Heart right ventricle (tissue), 16 donors: ENCODE measurements at regions not wholly inside any gene's neighbourhood (a gene's known extent, or its start where the extent isn't known, plus 50 kb on each side); places are given as distances from the start of the nearest gene placed in this dataset.

Experiments
- ATAC-seq, 8 donors: fragments of 200-7000 bp; cut with Tn5 transposase; one replicate each; pipeline ENCODE4 v1.9.1; 2020; ENCODE audit warnings: mild to moderate bottlenecking in 8 of 8, moderate library complexity in 8 of 8, moderate number of reproducible peaks in 1 of 8
- DNase-seq, 2 donors: peaks; one replicate each; pipeline ENCODE4 v3.0.0-alpha.2; 2020
- H3K27ac ChIP-seq, 10 donors: fragments of 200-600 bp; sonication (generic) in 2 of 10; one replicate each; pipeline versions ENCODE4 v1.5.0 to v1.8.0; 2020 to 2022; ENCODE audit warnings: mild to moderate bottlenecking in 3 of 10
- H3K27me3 ChIP-seq, 7 donors: fragments of 200-600 bp; one replicate each; pipeline ENCODE4 v1.8.0; 2021 to 2022; ENCODE audit warnings: mild to moderate bottlenecking in 2 of 7
- H3K36me3 ChIP-seq, 9 donors: fragments of 200-600 bp; sonication (generic) in 1 of 9; one replicate each; pipeline versions ENCODE4 v1.5.0 to v1.8.0; 2020 to 2022; ENCODE audit warnings: mild to moderate bottlenecking in 2 of 9
- H3K4me1 ChIP-seq, 9 donors: fragments of 200-600 bp; sonication (generic) in 1 of 9; one replicate each; pipeline versions ENCODE4 v1.5.0 to v1.8.0; 2020 to 2022; ENCODE audit warnings: mild to moderate bottlenecking in 4 of 9
- H3K4me3 ChIP-seq, 10 donors: fragments of 200-600 bp; sonication (generic) in 2 of 10; one replicate each; pipeline versions ENCODE4 v1.5.0 to v1.8.0; 2020 to 2022; ENCODE audit warnings: mild to moderate bottlenecking in 7 of 10, moderate library complexity in 2 of 10
- H3K9me3 ChIP-seq, 11 donors: fragments of 200-600 bp in 10 of 11; sonication (generic) in 2 of 11; one replicate each; pipeline versions ENCODE4 v1.5.0 to v1.8.0; 2013 to 2022; ENCODE audit warnings: mild to moderate bottlenecking in 2 of 11, control low read depth in 1 of 11, moderate library complexity in 1 of 11
- WGBS, 2 donors: extraction: QIAGEN DNeasy Blood & Tissue Kit; methylation state at CpG; one replicate each; pipeline ENCODE4 v1.1.7; 2013; ENCODE audit warnings: inconsistent platforms in 1 of 2; 5-methylcytosine and 5-hydroxymethylcytosine counted together
- intact Hi-C, 10 donors: fragments of 100-400 bp; cut with DNase I; formaldehyde crosslinking; loops; one replicate each; pipeline versions ENCODE4 v1.11.1 to v1.14.2; 2022
- TF ChIP-seq, protein P1 (sequence below), 9 donors: fragments of 200-600 bp; sonication (generic) in 2 of 9; IDR thresholded peaks; one replicate each; pipeline versions ENCODE4 v1.5.0 to v1.8.0; 2021 to 2022; ENCODE audit warnings: antibody characterized with exemption in 9 of 9, mild to moderate bottlenecking in 5 of 9, moderate library complexity in 1 of 9
- donor health status: Arrhythmogenic right ventricular cardiomyopathy.
- donor health status: ischemic (EF 13 %, LVEDD 7.1; RV severe dilation, severe dysfunction).
- donor health status: healthy with polysubstance abuse.
- donor health status: DM: no; HTN: yes; CAD: no.
- donor health status: DM: no; HTN: no; CAD: no.
- donor health status: ischemic (EF 25% LVEDD 6.9; RV normal size, moderate dysfunction).
- donor health status: ischemic (EF 25% LVEDD 5.7; RV mildly dilated, moderate dysfunction).
- donor health status: healthy.
- donor health status: DM: yes; HTN: yes; CAD: no.
- donor health status: Ischemic cardiomyopathy.
- donor health status: ischemic (EF 35%, LVEDD 5.7; RV mildly dilated, moderate dysfunction).
- donor health status: nonischemic (EF 11% LVEDD 7.7; RV severe dilation, severe dysfunction).
- donor health status: DM: yes; HTN: yes; CAD: no.
- donor health status: PGD.
- donor health status: ischemic (EF 29% LVEDD 5.4; RV normal size, mild dysfunction).
- donor health status: nonischemic (EF 23%, LVEDD 6.1; RV moderate dilation, normal function).

DNA sequence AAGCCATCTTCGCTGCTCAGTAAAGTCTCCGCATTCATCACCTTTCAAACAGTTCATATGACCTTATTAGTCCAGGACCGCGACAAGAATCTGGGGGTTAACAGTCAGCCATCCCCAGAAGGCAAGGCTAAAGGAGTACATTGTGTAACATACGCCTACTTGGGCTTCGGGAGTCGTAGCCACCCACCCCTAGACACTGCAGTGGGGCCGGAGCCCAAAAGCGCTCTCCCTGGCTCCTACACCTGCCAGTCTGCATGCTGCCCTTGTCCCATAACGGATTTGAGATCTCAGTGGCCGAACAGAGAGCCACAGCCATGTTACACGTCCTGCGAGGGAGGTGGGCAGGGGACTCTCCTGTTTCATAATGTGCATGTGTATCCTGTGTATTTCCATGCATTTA lies 1405.5 kb downstream of the GRIK2 start:
- no peak overlapping the region for H3K27ac ChIP-seq
- no peaks in the 10 kb centered on the region for H3K4me1 ChIP-seq
- DNase-seq (no peak), ATAC-seq (no peak)
- H3K9me3 ChIP-seq, result peaks cover 0 to 12% (median 0%) of the 10 kb centered on the region in 11 donors
- WGBS, 2 donors, result 68% methylated on average over 13 of the region's 13 CpGs
- H3K27me3 ChIP-seq, result peaks cover 0 to 4% (median 0%) of the 10 kb centered on the region in 7 donors
- intact Hi-C loops, result no loop called here
- H3K4me3 ChIP-seq, result no peak overlapping the region
- TF ChIP-seq, protein P1, sequence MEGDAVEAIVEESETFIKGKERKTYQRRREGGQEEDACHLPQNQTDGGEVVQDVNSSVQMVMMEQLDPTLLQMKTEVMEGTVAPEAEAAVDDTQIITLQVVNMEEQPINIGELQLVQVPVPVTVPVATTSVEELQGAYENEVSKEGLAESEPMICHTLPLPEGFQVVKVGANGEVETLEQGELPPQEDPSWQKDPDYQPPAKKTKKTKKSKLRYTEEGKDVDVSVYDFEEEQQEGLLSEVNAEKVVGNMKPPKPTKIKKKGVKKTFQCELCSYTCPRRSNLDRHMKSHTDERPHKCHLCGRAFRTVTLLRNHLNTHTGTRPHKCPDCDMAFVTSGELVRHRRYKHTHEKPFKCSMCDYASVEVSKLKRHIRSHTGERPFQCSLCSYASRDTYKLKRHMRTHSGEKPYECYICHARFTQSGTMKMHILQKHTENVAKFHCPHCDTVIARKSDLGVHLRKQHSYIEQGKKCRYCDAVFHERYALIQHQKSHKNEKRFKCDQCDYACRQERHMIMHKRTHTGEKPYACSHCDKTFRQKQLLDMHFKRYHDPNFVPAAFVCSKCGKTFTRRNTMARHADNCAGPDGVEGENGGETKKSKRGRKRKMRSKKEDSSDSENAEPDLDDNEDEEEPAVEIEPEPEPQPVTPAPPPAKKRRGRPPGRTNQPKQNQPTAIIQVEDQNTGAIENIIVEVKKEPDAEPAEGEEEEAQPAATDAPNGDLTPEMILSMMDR (IDR thresholded peaks at IDR 0.05), result no peak
- no peaks in the 10 kb centered on the region for H3K36me3 ChIP-seq

DNA sequence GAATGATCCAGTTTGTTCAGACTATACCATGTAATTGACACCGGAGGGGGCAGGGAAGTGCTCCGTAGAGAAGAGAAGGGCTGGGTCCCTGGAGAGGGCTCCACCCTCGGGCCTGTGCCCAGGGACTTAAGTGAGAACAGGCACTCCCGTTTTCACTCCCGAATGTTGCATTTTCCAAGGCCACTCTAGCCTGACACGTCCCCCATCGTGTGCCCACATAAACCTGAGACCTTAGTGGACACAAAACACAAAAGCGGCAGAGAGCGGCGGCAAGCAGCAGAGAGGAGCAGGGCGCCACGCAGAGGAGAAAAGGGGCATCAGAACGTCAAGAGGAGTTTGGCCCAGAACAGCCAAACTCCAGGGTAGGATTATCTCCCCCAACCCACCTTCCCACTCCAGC lies 1405.1 kb downstream of the GRIK2 start:
- ATAC-seq (no peak), DNase-seq (no peak)
- H3K4me1 ChIP-seq, result no peaks in the 10 kb centered on the region
- TF ChIP-seq, protein P1 (IDR thresholded peaks at IDR 0.05), result no peak
- no peaks in the 10 kb centered on the region for H3K36me3 ChIP-seq
- peaks cover 0 to 4% (median 0%) of the 10 kb centered on the region in 7 donors for H3K27me3 ChIP-seq
- 5 to 6% methylated on average over 13 of the region's 13 CpGs for WGBS, 2 donors
- H3K9me3 ChIP-seq, result peaks cover 0 to 8% (median 0%) of the 10 kb centered on the region in 11 donors
- no peak overlapping the region for H3K27ac ChIP-seq
- intact Hi-C loops, result no loop called here
- no peak overlapping the region for H3K4me3 ChIP-seq

DNA sequence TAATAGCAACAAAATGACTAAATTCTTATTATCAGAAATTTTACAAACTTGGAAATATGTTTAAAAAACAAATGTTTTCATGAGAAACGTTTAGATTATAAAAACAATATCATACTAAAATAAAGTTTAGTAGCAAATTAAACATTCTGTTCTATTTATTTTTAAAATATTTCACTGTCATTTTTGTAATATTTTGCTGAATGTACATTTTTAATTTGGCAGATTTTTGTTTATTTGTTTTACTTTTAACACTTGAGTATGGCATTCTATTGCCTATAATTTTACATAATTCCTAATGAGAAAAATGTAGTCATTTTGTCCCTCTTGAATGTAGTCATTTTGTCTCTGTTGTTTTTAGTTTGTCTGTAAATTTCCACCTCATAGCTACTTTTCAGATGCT lies 1400.2 kb downstream of the GRIK2 start:
- no peaks in the 10 kb centered on the region for H3K36me3 ChIP-seq
- no peak for ATAC-seq
- no peak for DNase-seq
- 40 to 48% methylated on average over 1 of the region's 1 CpG for WGBS, 2 donors
- no peaks in the 10 kb centered on the region for H3K9me3 ChIP-seq
- no peak overlapping the region for H3K4me3 ChIP-seq
- TF ChIP-seq, protein P1 (IDR thresholded peaks at IDR 0.05), result no peak
- intact Hi-C loops, result no loop called here
- no peaks in the 10 kb centered on the region for H3K27me3 ChIP-seq
- H3K4me1 ChIP-seq, result no peaks in the 10 kb centered on the region
- no peak overlapping the region for H3K27ac ChIP-seq

DNA sequence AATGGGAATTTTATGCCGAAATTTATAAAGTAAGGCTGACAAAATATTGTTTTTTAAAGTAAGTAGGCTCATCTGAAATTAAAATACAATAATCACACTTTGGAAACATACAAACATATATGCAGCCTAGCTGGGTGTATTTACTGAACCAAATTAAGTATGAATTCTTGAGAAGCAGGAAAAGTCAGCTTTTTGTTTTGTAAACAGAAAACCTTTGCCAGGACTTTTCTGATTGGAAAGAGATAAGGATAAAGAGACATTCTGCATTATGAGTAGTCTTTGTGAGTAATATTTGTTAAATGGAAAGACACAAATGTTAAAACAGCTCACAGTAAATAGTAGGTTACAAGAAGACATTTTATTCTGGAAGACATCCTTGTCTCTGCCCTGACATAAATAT lies 1380.8 kb downstream of the GRIK2 start:
- Histone ChIP-seq H3K4me1 (no peaks in the 10 kb centered on the region), H3K36me3 (no peaks in the 10 kb centered on the region), H3K9me3 (peaks cover 0 to 19% (median 5%) of the 10 kb centered on the region in 11 donors), H3K27ac (no peak overlapping the region), H3K4me3 (no peak overlapping the region), H3K27me3 (no peaks in the 10 kb centered on the region)
- TF ChIP-seq, protein P1 (IDR thresholded peaks at IDR 0.05), result no peak
- 58 to 61% methylated on average over 1 of the region's 1 CpG for WGBS, 2 donors
- ATAC-seq (no peak), DNase-seq (no peak)
- intact Hi-C loops, result no loop called here
